ENCODE measurements at regions not wholly inside any gene's neighbourhood (a gene's known extent, or its start where the extent isn't known, plus 50 kb on each side); places are given as distances from the start of the nearest gene placed in this dataset.

GRCh38 chr6:151178373-151178772, 61.4 kb upstream of the AKAP12 start:
- no peak for TF ChIP-seq CTCF (IDR thresholded peaks at IDR 0.05)
- H3K4me1 Mint-ChIP-seq: no peaks in the 10 kb centered on the region
- Histone ChIP-seq H3K4me3 (replicated peaks in 1 of 3; ENCODE audit: low read depth in 2 of 3, low read length in 3 of 3) (no peak overlapping the region), H3K4me2 (replicated peaks; ENCODE audit: extremely low read depth, low read length, poor library complexity, severe bottlenecking) (no peak overlapping the region), H3K79me2 (ENCODE audit: insufficient read depth, low read length) (no peaks in the 10 kb centered on the region), H3K27ac (ENCODE audit: low read depth in 1 of 2, low read length in 2 of 2) (no peak overlapping the region), H3K9me3 (replicated peaks in 1 of 2; ENCODE audit: control insufficient read depth in 1 of 2, insufficient read depth in 1 of 2, low read length in 2 of 2) (peaks cover 0 to 4% of the 10 kb centered on the region in 2 donors), H4K20me1 (ENCODE audit: insufficient read depth, low read length) (no peaks in the 10 kb centered on the region), H3K4me1 (ENCODE audit: control insufficient read depth in 1 of 2, insufficient read depth in 2 of 2, low read length in 2 of 2) (no peaks in the 10 kb centered on the region), H3K27me3 (ENCODE audit: control insufficient read depth in 2 of 2, insufficient read depth in 2 of 2, low read length in 2 of 2) (no peaks in the 10 kb centered on the region), H3K9ac (ENCODE audit: insufficient read depth, low read length, poor library complexity, severe bottlenecking) (no peak overlapping the region), H3K36me3 (replicated peaks in 1 of 2; ENCODE audit: control insufficient read depth in 1 of 2, insufficient read depth in 2 of 2, low read length in 2 of 2) (no peaks in the 10 kb centered on the region), H2AFZ (ENCODE audit: insufficient read depth, low read depth, low read length, poor library complexity, severe bottlenecking) (no peak overlapping the region)
- H3K9me3 Mint-ChIP-seq: peaks cover 2 to 21% (median 5%) of the 10 kb centered on the region in 7 donors
- H3K27me3 Mint-ChIP-seq (ENCODE audit: low read depth in 3 of 3): peaks cover 4 to 6% (median 4%) of the 10 kb centered on the region in 3 donors
- no peak overlapping the region for H3K27ac Mint-ChIP-seq
- no peak for DNase-seq
- H3K36me3 Mint-ChIP-seq: no peaks in the 10 kb centered on the region
- no peak overlapping the region for H3K4me3 Mint-ChIP-seq
- intact Hi-C loops (cut with micrococcal nuclease): no loop called here
- WGBS (ENCODE audit: insufficient coverage): no CpG with 5 or more reads among the region's 3 CpGs

GRCh38 chr6:151179321-151179720, 60.4 kb upstream of the AKAP12 start:
- H2AFZ ChIP-seq (ENCODE audit: insufficient read depth, low read depth, low read length, poor library complexity, severe bottlenecking): no peak overlapping the region
- Mint-ChIP-seq H3K36me3 (no peaks in the 10 kb centered on the region), H3K4me1 (no peaks in the 10 kb centered on the region), H3K9me3 (peaks cover 2 to 25% (median 6%) of the 10 kb centered on the region in 7 donors), H3K27me3 (ENCODE audit: low read depth in 3 of 3) (peaks cover 4 to 6% (median 4%) of the 10 kb centered on the region in 3 donors), H3K4me3 (no peak overlapping the region), H3K27ac (peak overlapping the region in 1 of 7 donors; percentile 1)
- H3K9me3 ChIP-seq (replicated peaks in 1 of 2; ENCODE audit: control insufficient read depth in 1 of 2, insufficient read depth in 1 of 2, low read length in 2 of 2): peaks cover 0 to 10% of the 10 kb centered on the region in 2 donors
- intact Hi-C loops (cut with micrococcal nuclease): no loop called here
- no peak for DNase-seq
- no peaks in the 10 kb centered on the region for H3K27me3 ChIP-seq (ENCODE audit: control insufficient read depth in 2 of 2, insufficient read depth in 2 of 2, low read length in 2 of 2)
- no peak overlapping the region for H3K27ac ChIP-seq (ENCODE audit: low read depth in 1 of 2, low read length in 2 of 2)
- no peaks in the 10 kb centered on the region for H4K20me1 ChIP-seq (ENCODE audit: insufficient read depth, low read length)
- H3K36me3 ChIP-seq (replicated peaks in 1 of 2; ENCODE audit: control insufficient read depth in 1 of 2, insufficient read depth in 2 of 2, low read length in 2 of 2): no peaks in the 10 kb centered on the region
- TF ChIP-seq CTCF (IDR thresholded peaks at IDR 0.05): no peak
- no peak overlapping the region for H3K4me3 ChIP-seq (replicated peaks in 1 of 3; ENCODE audit: low read depth in 2 of 3, low read length in 3 of 3)
- no peak overlapping the region for H3K4me2 ChIP-seq (replicated peaks; ENCODE audit: extremely low read depth, low read length, poor library complexity, severe bottlenecking)
- H3K4me1 ChIP-seq (ENCODE audit: control insufficient read depth in 1 of 2, insufficient read depth in 2 of 2, low read length in 2 of 2): no peaks in the 10 kb centered on the region
- no peak overlapping the region for H3K9ac ChIP-seq (ENCODE audit: insufficient read depth, low read length, poor library complexity, severe bottlenecking)
- no CpG with 5 or more reads among the region's 2 CpGs for WGBS (ENCODE audit: insufficient coverage)
- no peaks in the 10 kb centered on the region for H3K79me2 ChIP-seq (ENCODE audit: insufficient read depth, low read length)

Data from CD14-positive monocyte (primary cell).